ENCODE measurements at regions not wholly inside any gene's neighbourhood (a gene's known extent, or its start where the extent isn't known, plus 50 kb on each side); places are given as distances from the start of the nearest gene placed in this dataset.

GRCh38 chr10:30784524-30784896, 155.0 kb upstream of the LYZL2 start:
- no peaks in the 10 kb centered on the region for H3K79me2 ChIP-seq (replicated peaks; ENCODE audit: insufficient read depth, low read length)

GRCh38 chr10:30783939-30784501, 154.5 kb upstream of the LYZL2 start:
- Histone ChIP-seq H3K9me3 (ENCODE audit: low read length) (no peaks in the 10 kb centered on the region), H3K9ac (ENCODE audit: low read length) (peak overlapping the region; percentile 63)
- TF ChIP-seq EP300 (conservative IDR thresholded peaks at IDR 0.05; ENCODE audit: poor library complexity, severe bottlenecking) (no peak), CTCF (IDR thresholded peaks at IDR 0.05; ENCODE audit: poor library complexity, severe bottlenecking) (peak; percentile 94), MXI1 (conservative IDR thresholded peaks at IDR 0.05; ENCODE audit: poor library complexity, severe bottlenecking) (no peak), SMC3 (conservative IDR thresholded peaks at IDR 0.05; ENCODE audit: poor library complexity) (peak; percentile 95), RAD21 (conservative IDR thresholded peaks at IDR 0.05) (peak; percentile 96)

More at GRCh38 chr10:30784524-30784896, 155.0 kb upstream of the LYZL2 start:
- Histone ChIP-seq H3K4me2 (ENCODE audit: low read length) (peak overlapping the region; percentile 95), H4K20me1 (ENCODE audit: insufficient read depth) (no peaks in the 10 kb centered on the region), H3K9me2 (ENCODE audit: insufficient read depth, low read length) (no peaks in the 10 kb centered on the region), H3F3A (ENCODE audit: insufficient read depth, low read length, poor library complexity, severe bottlenecking) (no peaks in the 10 kb centered on the region), H2AFZ (ENCODE audit: low read depth, low read length) (peak overlapping the region; percentile 54), H3K9ac (ENCODE audit: low read length) (peak overlapping the region; percentile 63), H3K9me3 (ENCODE audit: low read length) (no peaks in the 10 kb centered on the region), H3K36me3 (ENCODE audit: insufficient read depth, low read length) (no peaks in the 10 kb centered on the region), H3K4me3 (ENCODE audit: low read length) (peak overlapping the region; percentile 81), H3K27me3 (ENCODE audit: insufficient read depth, low read depth, low read length) (no peaks in the 10 kb centered on the region), H3K27ac (ENCODE audit: low read length) (no peak overlapping the region)
- TF ChIP-seq REST (IDR thresholded peaks at IDR 0.05; ENCODE audit: borderline replicate concordance) (peak; percentile 43), CTCF (IDR thresholded peaks at IDR 0.05; ENCODE audit: poor library complexity, severe bottlenecking) (no peak)

More at GRCh38 chr10:30783939-30784501, 154.5 kb upstream of the LYZL2 start:
- H3K27me3 ChIP-seq (ENCODE audit: insufficient read depth, low read depth, low read length): no peaks in the 10 kb centered on the region
- H3K4me2 ChIP-seq (ENCODE audit: low read length): peak overlapping the region; percentile 74
- no peaks in the 10 kb centered on the region for H4K20me1 ChIP-seq (ENCODE audit: insufficient read depth)
- no peaks in the 10 kb centered on the region for H3K79me2 ChIP-seq (replicated peaks; ENCODE audit: insufficient read depth, low read length)
- H2AFZ ChIP-seq (ENCODE audit: low read depth, low read length): no peak overlapping the region
- no peak overlapping the region for H3K27ac ChIP-seq (ENCODE audit: low read length)
- peak overlapping the region; percentile 81 for H3K4me3 ChIP-seq (ENCODE audit: low read length)
- no peaks in the 10 kb centered on the region for H3F3A ChIP-seq (ENCODE audit: insufficient read depth, low read length, poor library complexity, severe bottlenecking)
- H3K36me3 ChIP-seq (ENCODE audit: insufficient read depth, low read length): no peaks in the 10 kb centered on the region
- H3K9me2 ChIP-seq (ENCODE audit: insufficient read depth, low read length): no peaks in the 10 kb centered on the region
